Caco-2 (cell line): ENCODE measurements at regions not wholly inside any gene's neighbourhood (a gene's known extent, or its start where the extent isn't known, plus 50 kb on each side); places are given as distances from the start of the nearest gene placed in this dataset.
"Not testable (repeated sequence)": the region's sequence is repeated elsewhere in the genome, so short reads cannot be mapped to it uniquely, and the experiment has no call there.

ENCODE experiments used
- BruUV-seq: library from RNA; stranded (reverse); fragments of 400-500 nt; replicated peaks from 2 replicates; lab custom pipeline; 2021; lab: Mats Ljungman, UMichigan
- CTCF ChIA-PET: fragments of 300-600 bp; sonication (Branson Sonifier 250); formaldehyde crosslinking; loops from one replicate; lab custom pipeline; 2022; ENCODE audit warnings: antibody characterized with exemption; lab: Charles Lee
- POLR2A ChIA-PET: fragments of 300-600 bp; sonication (Branson Sonifier 250); formaldehyde crosslinking; loops from one replicate; lab custom pipeline; 2022; ENCODE audit warnings: antibody characterized with exemption; lab: Charles Lee
- DNase-seq, 2 experiments: peaks; one replicate each; pipeline versions ENCODE4 v3.0.0 to v3.0.0-alpha.2; 2020 to 2022
- H3K27me3 ChIP-seq: replicated peaks from 2 replicates; pipeline ENCODE4 v1.6.0; 2011; ENCODE audit warnings: low read length; ENCODE audit not compliant: control insufficient read depth, insufficient read depth
- H3K36me3 ChIP-seq: 2 replicates; pipeline ENCODE4 v1.5.1; 2011; ENCODE audit warnings: low read length; ENCODE audit not compliant: control insufficient read depth, insufficient read depth
- H3K4me1 ChIP-seq: fragments of 250-450 bp; sonication (Bioruptor Pico); 2 replicates; pipeline ENCODE4 v1.5.1; 2020; ENCODE audit warnings: mild to moderate bottlenecking
- H3K4me3 ChIP-seq: 2 replicates; pipeline ENCODE4 v1.5.1; 2011; ENCODE audit warnings: low read depth, mild to moderate bottlenecking, control low read depth, low read length
- H3K9me3 ChIP-seq: fragments of 250-450 bp; sonication (Bioruptor Pico); 2 replicates; pipeline ENCODE4 v1.5.1; 2020; ENCODE audit warnings: mild to moderate bottlenecking, moderate library complexity
- H3K27ac Mint-ChIP-seq: one replicate; pipeline ENCODE4 v1.8.0; 2022; ENCODE audit warnings: mixed read lengths; ENCODE audit not compliant: unreplicated experiment
- H3K27me3 Mint-ChIP-seq: one replicate; pipeline ENCODE4 v1.8.0; 2022; ENCODE audit warnings: mixed read lengths; ENCODE audit not compliant: insufficient read depth, unreplicated experiment
- H3K36me3 Mint-ChIP-seq: one replicate; pipeline ENCODE4 v1.8.0; 2022; ENCODE audit warnings: mild to moderate bottlenecking, mixed read lengths; ENCODE audit not compliant: insufficient read depth, unreplicated experiment
- H3K4me1 Mint-ChIP-seq: one replicate; pipeline ENCODE4 v1.8.0; 2022; ENCODE audit warnings: low read depth, mixed read lengths; ENCODE audit not compliant: unreplicated experiment
- H3K4me3 Mint-ChIP-seq: one replicate; pipeline ENCODE4 v1.8.0; 2022; ENCODE audit warnings: mild to moderate bottlenecking, moderate library complexity, mixed read lengths; ENCODE audit not compliant: unreplicated experiment
- H3K9me3 Mint-ChIP-seq: one replicate; pipeline ENCODE4 v1.8.0; 2022; ENCODE audit warnings: mixed read lengths; ENCODE audit not compliant: unreplicated experiment
- intact Hi-C: fragments of 100-400 bp; cut with micrococcal nuclease; formaldehyde crosslinking; loops from one replicate; pipeline ENCODE4 v1.10.0; 2022; ENCODE audit not compliant: unreplicated experiment

- DNase-seq, H3K36me3 Mint-ChIP-seq, intact Hi-C loops, H3K4me3 Mint-ChIP-seq, BruUV-seq, H3K9me3 Mint-ChIP-seq, POLR2A ChIA-PET, H3K27me3 Mint-ChIP-seq, CTCF ChIA-PET, H3K4me1 ChIP-seq, H3K36me3 ChIP-seq, H3K4me1 Mint-ChIP-seq, H3K9me3 ChIP-seq, H3K27ac Mint-ChIP-seq, H3K27me3 ChIP-seq, H3K4me3 ChIP-seq: not testable (repeated sequence)
Measured at GRCh38 chr6:26773414-26773813, 113.9 kb upstream of the ZNF322 start.

GRCh38 chr6:26780563-26780962 lies 121.0 kb upstream of the ZNF322 start:
- H3K27me3 ChIP-seq, POLR2A ChIA-PET, H3K27ac Mint-ChIP-seq, DNase-seq, H3K4me1 ChIP-seq, H3K36me3 ChIP-seq, H3K4me3 ChIP-seq, H3K27me3 Mint-ChIP-seq, H3K9me3 ChIP-seq, H3K4me1 Mint-ChIP-seq, H3K4me3 Mint-ChIP-seq, intact Hi-C loops, H3K9me3 Mint-ChIP-seq, BruUV-seq, CTCF ChIA-PET, H3K36me3 Mint-ChIP-seq: not testable (repeated sequence)

- H3K27ac Mint-ChIP-seq, H3K36me3 Mint-ChIP-seq, H3K4me1 Mint-ChIP-seq, H3K9me3 ChIP-seq, H3K27me3 Mint-ChIP-seq, H3K4me1 ChIP-seq, H3K36me3 ChIP-seq, H3K4me3 ChIP-seq, DNase-seq, intact Hi-C loops, CTCF ChIA-PET, BruUV-seq, H3K9me3 Mint-ChIP-seq, POLR2A ChIA-PET, H3K27me3 ChIP-seq, H3K4me3 Mint-ChIP-seq: not testable (repeated sequence)
Measured at GRCh38 chr6:26795474-26796307, 136.1 kb upstream of the ZNF322 start.

- H3K9me3 Mint-ChIP-seq, H3K4me3 Mint-ChIP-seq, H3K27ac Mint-ChIP-seq, H3K36me3 Mint-ChIP-seq, BruUV-seq, POLR2A ChIA-PET, H3K27me3 ChIP-seq, intact Hi-C loops, H3K4me1 ChIP-seq, DNase-seq, H3K27me3 Mint-ChIP-seq, H3K36me3 ChIP-seq, H3K9me3 ChIP-seq, H3K4me1 Mint-ChIP-seq, CTCF ChIA-PET, H3K4me3 ChIP-seq: not testable (repeated sequence)
Measured at GRCh38 chr6:26799903-26800633, 140.5 kb upstream of the ZNF322 start.

- DNase-seq, H3K9me3 Mint-ChIP-seq, BruUV-seq, intact Hi-C loops, CTCF ChIA-PET, POLR2A ChIA-PET, H3K27me3 ChIP-seq, H3K4me1 Mint-ChIP-seq, H3K4me3 Mint-ChIP-seq, H3K36me3 Mint-ChIP-seq, H3K4me1 ChIP-seq, H3K27me3 Mint-ChIP-seq, H3K36me3 ChIP-seq, H3K9me3 ChIP-seq, H3K27ac Mint-ChIP-seq, H3K4me3 ChIP-seq: not testable (repeated sequence)
Measured at GRCh38 chr6:26803762-26804161, 144.2 kb upstream of the ZNF322 start.

GRCh38 chr6:26811486-26812116 lies 152.1 kb upstream of the ZNF322 start:
- H3K36me3 Mint-ChIP-seq, H3K4me3 Mint-ChIP-seq, H3K4me1 Mint-ChIP-seq, POLR2A ChIA-PET, H3K9me3 ChIP-seq, H3K27me3 ChIP-seq, H3K9me3 Mint-ChIP-seq, H3K27me3 Mint-ChIP-seq, CTCF ChIA-PET, H3K4me1 ChIP-seq, H3K4me3 ChIP-seq, intact Hi-C loops, DNase-seq, BruUV-seq, H3K27ac Mint-ChIP-seq, H3K36me3 ChIP-seq: not testable (repeated sequence)
